NCI-H345 treated with DMSO at 0.1 percent for 48 hours (cell line): ENCODE measurements at regions not wholly inside any gene's neighbourhood (a gene's known extent, or its start where the extent isn't known, plus 50 kb on each side); places are given as distances from the start of the nearest gene placed in this dataset.

ENCODE experiments used
- DNase-seq: peaks from one replicate; lab custom pipeline; 2025; ENCODE audit not compliant: unreplicated experiment; lab: John Stamatoyannopoulos, UW

- DNase-seq = no peak
Measured at GRCh38 chr4:74640111-74640903, 154.0 kb downstream of the BTC start.

GRCh38 chr4:74642006-74642405 is 152.3 kb downstream of the BTC start:
- no peak for DNase-seq

GRCh38 chr4:74649193-74649592 is 145.1 kb downstream of the BTC start:
- DNase-seq = no peak

GRCh38 chr4:74651198-74651597 is 143.1 kb downstream of the BTC start:
- no peak for DNase-seq

GRCh38 chr4:74653331-74654229 is 140.7 kb downstream of the BTC start:
- no peak for DNase-seq

GRCh38 chr4:74654230-74654681 is 140.1 kb downstream of the BTC start:
- DNase-seq = no peak

- DNase-seq = no peak
Measured at GRCh38 chr4:74656596-74656995, 137.7 kb downstream of the BTC start.

GRCh38 chr4:74658116-74658515 is 136.2 kb downstream of the BTC start:
- no peak for DNase-seq

- no peak for DNase-seq
Measured at GRCh38 chr4:74659576-74660411, 134.5 kb downstream of the BTC start.

- DNase-seq = no peak
Measured at GRCh38 chr4:74660866-74661265, 133.5 kb downstream of the BTC start.

GRCh38 chr4:74661427-74662201 is 132.7 kb downstream of the BTC start:
- DNase-seq = no peak

GRCh38 chr4:74663631-74664030 is 130.7 kb downstream of the BTC start:
- no peak for DNase-seq

- DNase-seq = no peak
Measured at GRCh38 chr4:74665346-74665745, 129.0 kb downstream of the BTC start.

- DNase-seq = no peak
Measured at GRCh38 chr4:74665876-74666275, 128.4 kb downstream of the BTC start.

GRCh38 chr4:74667438-74667837 is 126.9 kb downstream of the BTC start:
- no peak for DNase-seq

- no peak for DNase-seq
Measured at GRCh38 chr4:74667944-74668343, 126.4 kb downstream of the BTC start.

GRCh38 chr4:74669702-74670101 is 124.6 kb downstream of the BTC start:
- no peak for DNase-seq

- no peak for DNase-seq
Measured at GRCh38 chr4:74670583-74670982, 123.7 kb downstream of the BTC start.

GRCh38 chr4:74671080-74671698 is 123.1 kb downstream of the BTC start:
- peak; percentile 28 for DNase-seq

GRCh38 chr4:74674750-74675149 is 119.6 kb downstream of the BTC start:
- DNase-seq = no peak
